MCF 10A (cell line): ENCODE measurements at regions not wholly inside any gene's neighbourhood (a gene's known extent, or its start where the extent isn't known, plus 50 kb on each side); places are given as distances from the start of the nearest gene placed in this dataset.
"Not testable (repeated sequence)": the region's sequence is repeated elsewhere in the genome, so short reads cannot be mapped to it uniquely, and the experiment has no call there.

Source experiments
- BruUV-seq: library from RNA; stranded (reverse); fragments of 400-500 nt; replicated peaks from 2 replicates; lab custom pipeline; 2021; lab: Mats Ljungman, UMichigan
- CTCF ChIA-PET: fragments of 300-600 bp; sonication (Branson Sonifier 250); formaldehyde crosslinking; extraction: SDS; loops from one replicate; lab custom pipeline; 2021; ENCODE audit warnings: antibody characterized with exemption, inconsistent platforms; lab: Yijun Ruan, JAX
- POLR2A ChIA-PET: fragments of 300-600, 350-650 bp; sonication (Branson Sonifier 250); formaldehyde crosslinking; extraction: SDS; loops from one replicate; lab custom pipeline; 2020; ENCODE audit warnings: antibody characterized with exemption, inconsistent platforms; lab: Yijun Ruan, JAX
- DNase-seq: peaks from one replicate; pipeline ENCODE4 v3.0.0-alpha.2; 2018; ENCODE audit not compliant: unreplicated experiment
- H3K27ac Mint-ChIP-seq: one replicate; pipeline ENCODE4 v1.8.0; 2022; ENCODE audit warnings: mild to moderate bottlenecking, low read depth, mixed read lengths; ENCODE audit not compliant: unreplicated experiment
- H3K27me3 Mint-ChIP-seq: one replicate; pipeline ENCODE4 v1.8.0; 2022; ENCODE audit warnings: mixed read lengths; ENCODE audit not compliant: insufficient read depth, unreplicated experiment
- H3K36me3 Mint-ChIP-seq: one replicate; pipeline ENCODE4 v1.8.0; 2022; ENCODE audit warnings: mild to moderate bottlenecking, moderate library complexity, mixed read lengths; ENCODE audit not compliant: insufficient read depth, unreplicated experiment
- H3K4me1 Mint-ChIP-seq: one replicate; pipeline ENCODE4 v1.8.0; 2022; ENCODE audit warnings: mixed read lengths; ENCODE audit not compliant: insufficient read depth, unreplicated experiment
- H3K4me3 Mint-ChIP-seq: one replicate; pipeline ENCODE4 v1.8.0; 2022; ENCODE audit warnings: mild to moderate bottlenecking, moderate library complexity, mixed read lengths; ENCODE audit not compliant: unreplicated experiment
- H3K9me3 Mint-ChIP-seq: one replicate; pipeline ENCODE4 v1.8.0; 2022; ENCODE audit warnings: mixed read lengths; ENCODE audit not compliant: unreplicated experiment
- CTCF ChIP-seq: fragments of 200-600 bp; IDR thresholded peaks from one replicate; pipeline ENCODE4 v1.8.0; 2022; ENCODE audit warnings: antibody characterized with exemption, mild to moderate bottlenecking; ENCODE audit not compliant: unreplicated experiment
- intact Hi-C: fragments of 100-400 bp; cut with micrococcal nuclease; formaldehyde crosslinking; loops from 2 replicates; pipeline ENCODE4 v1.14.1; 2022

GRCh38 chr2:118750959-118751565 is 96.4 kb downstream of the EN1 start:
- no peak for TF ChIP-seq CTCF
- CTCF ChIA-PET: interaction anchor here (1.1 to 2.1 kb wide), 2 partner anchors 10 to 104 kb away, joined by 4 to 6 read pairs; no protein-coding TSS in a partner anchor
- no peak overlapping the region for H3K4me3 Mint-ChIP-seq
- POLR2A ChIA-PET: interaction anchor here (1.0 to 1.2 kb wide), 2 partner anchors 9 to 663 kb away, joined by 3 read pairs; partner anchors contain the start of gene INSIG2
- H3K27me3 Mint-ChIP-seq: no peaks in the 10 kb centered on the region
- BruUV-seq: no TSS peak
- H3K36me3 Mint-ChIP-seq: no peaks in the 10 kb centered on the region
- peaks cover 8% of the 10 kb centered on the region for H3K4me1 Mint-ChIP-seq
- H3K9me3 Mint-ChIP-seq: peaks cover 5% of the 10 kb centered on the region
- intact Hi-C loops: no loop called here
- H3K27ac Mint-ChIP-seq: no peak overlapping the region
- DNase-seq: peak; percentile 78

GRCh38 chr2:118748245-118748885 is 99.1 kb downstream of the EN1 start:
- BruUV-seq: no TSS peak
- H3K27me3 Mint-ChIP-seq: no peaks in the 10 kb centered on the region
- no peak for TF ChIP-seq CTCF
- peaks cover 8% of the 10 kb centered on the region for H3K4me1 Mint-ChIP-seq
- peaks cover 15% of the 10 kb centered on the region for H3K9me3 Mint-ChIP-seq
- DNase-seq: no peak
- intact Hi-C loops: no loop called here
- POLR2A ChIA-PET: interaction anchor here (0.7 to 1.4 kb wide), 2 partner anchors 10 to 317 kb away, joined by 3 to 7 read pairs; no protein-coding TSS in a partner anchor
- H3K4me3 Mint-ChIP-seq: no peak overlapping the region
- H3K36me3 Mint-ChIP-seq: no peaks in the 10 kb centered on the region
- H3K27ac Mint-ChIP-seq: no peak overlapping the region
- CTCF ChIA-PET: interaction anchor here (0.6 to 1.1 kb wide), 2 partner anchors 107 to 122 kb away, joined by 3 to 4 read pairs; no protein-coding TSS in a partner anchor

GRCh38 chr2:118747637-118748036 is 99.8 kb downstream of the EN1 start:
- TF ChIP-seq CTCF: no peak

GRCh38 chr2:118747066-118747465 is 100.4 kb downstream of the EN1 start:
- BruUV-seq: no TSS peak
- no peak overlapping the region for H3K4me3 Mint-ChIP-seq
- POLR2A ChIA-PET: interaction anchor here (1.2 to 1.4 kb wide), 2 partner anchors 9 to 25 kb away, joined by 3 to 7 read pairs; no protein-coding TSS in a partner anchor
- CTCF ChIA-PET: interaction anchor here (0.6 to 1.1 kb wide), 4 partner anchors 54 to 375 kb away, joined by 3 to 4 read pairs (median 4); no protein-coding TSS in a partner anchor
- no peak for TF ChIP-seq CTCF
- peaks cover 15% of the 10 kb centered on the region for H3K9me3 Mint-ChIP-seq
- H3K4me1 Mint-ChIP-seq: peaks cover 8% of the 10 kb centered on the region
- DNase-seq: peak; percentile 12
- intact Hi-C loops: no loop called here
- H3K27ac Mint-ChIP-seq: peak overlapping the region; percentile 67
- no peaks in the 10 kb centered on the region for H3K27me3 Mint-ChIP-seq
- H3K36me3 Mint-ChIP-seq: no peaks in the 10 kb centered on the region

More at GRCh38 chr2:118747637-118748036, 99.8 kb downstream of the EN1 start:
- H3K27me3 Mint-ChIP-seq: no peaks in the 10 kb centered on the region
- H3K36me3 Mint-ChIP-seq: no peaks in the 10 kb centered on the region
- peaks cover 15% of the 10 kb centered on the region for H3K9me3 Mint-ChIP-seq
- no TSS peak for BruUV-seq
- DNase-seq: no peak
- ChIA-PET CTCF (interaction anchor here (0.6 to 1.1 kb wide), 3 partner anchors 87 to 121 kb away, joined by 3 to 4 read pairs (median 3); no protein-coding TSS in a partner anchor), POLR2A (interaction anchor here (0.7 to 1.4 kb wide), 3 partner anchors 9 to 317 kb away, joined by 3 to 7 read pairs (median 3); no protein-coding TSS in a partner anchor)
- peak overlapping the region; percentile 67 for H3K27ac Mint-ChIP-seq
- peaks cover 8% of the 10 kb centered on the region for H3K4me1 Mint-ChIP-seq
- intact Hi-C loops: no loop called here
- H3K4me3 Mint-ChIP-seq: no peak overlapping the region

- H3K27me3 Mint-ChIP-seq: not testable (repeated sequence)
These were observed 102.7 kb downstream of the EN1 start for GRCh38 chr2:118744682-118745181.

More at GRCh38 chr2:118744682-118745181, 102.7 kb downstream of the EN1 start:
- H3K4me3 Mint-ChIP-seq, DNase-seq, CTCF ChIA-PET, intact Hi-C loops, POLR2A ChIA-PET, H3K36me3 Mint-ChIP-seq, H3K4me1 Mint-ChIP-seq, BruUV-seq, H3K27ac Mint-ChIP-seq: not testable (repeated sequence)
- H3K9me3 Mint-ChIP-seq: peaks cover 15% of the 10 kb centered on the region
